ENCODE measurements at regions not wholly inside any gene's neighbourhood (a gene's known extent, or its start where the extent isn't known, plus 50 kb on each side); places are given as distances from the start of the nearest gene placed in this dataset.

DNA sequence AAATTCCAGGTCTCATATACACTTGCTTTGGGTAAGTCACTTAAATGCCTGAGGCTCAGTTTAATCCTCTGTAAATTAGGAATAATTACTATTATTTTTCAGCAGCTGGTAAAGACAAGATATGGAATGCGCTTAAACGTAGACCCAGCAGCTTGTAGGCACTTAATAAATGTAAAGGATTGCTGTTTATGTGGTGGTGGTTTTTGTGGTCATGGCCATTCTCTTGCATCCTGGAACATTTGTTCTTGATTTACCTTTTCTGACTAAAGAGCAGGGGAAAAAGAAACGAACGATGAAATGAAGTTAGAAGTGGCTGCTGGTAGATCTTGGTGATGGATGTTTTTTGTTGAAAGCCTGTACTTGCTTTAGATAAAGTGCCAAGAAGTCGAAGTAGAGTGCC is 195.0 kb upstream of the FOXD3 start:
- DNase-seq: no peak

DNA sequence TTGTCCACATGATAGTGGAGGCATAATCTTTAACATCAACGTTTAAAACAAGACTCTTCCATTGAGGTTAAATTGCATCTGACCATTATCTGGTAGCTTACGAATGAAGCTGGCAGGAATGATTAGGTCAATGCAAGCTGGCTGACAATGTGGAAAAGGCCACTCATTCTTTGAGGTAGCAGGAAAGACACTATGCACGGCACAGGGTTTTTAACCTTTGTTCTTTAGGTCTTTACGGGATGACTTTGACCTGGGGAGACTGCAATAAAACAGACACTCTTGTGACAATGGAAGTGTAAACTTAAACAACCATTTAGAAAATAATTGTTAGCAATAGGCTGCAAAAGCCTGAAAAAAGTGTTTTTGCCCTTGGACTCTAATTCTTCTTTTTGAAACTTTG is 193.8 kb upstream of the FOXD3 start:
- DNase-seq: no peak

DNA sequence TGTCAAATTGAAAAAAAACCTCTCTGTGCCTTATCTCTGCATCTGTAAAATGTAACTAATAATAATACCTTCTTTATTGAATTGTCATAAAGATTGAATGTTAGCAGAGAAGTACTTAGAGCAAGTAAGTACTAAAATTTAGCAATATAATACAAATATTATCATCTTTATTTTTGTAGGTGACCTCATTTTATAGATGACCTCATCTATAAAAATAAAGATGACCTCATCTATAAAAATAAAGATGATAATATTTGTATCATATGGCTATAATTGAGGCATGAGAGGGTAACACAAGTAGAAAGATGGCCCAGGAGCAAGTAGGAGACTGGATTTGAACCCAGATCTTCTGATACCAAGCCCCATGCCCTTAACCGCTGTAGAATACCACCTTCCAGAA is 193.2 kb upstream of the FOXD3 start:
- DNase-seq: no peak

DNA sequence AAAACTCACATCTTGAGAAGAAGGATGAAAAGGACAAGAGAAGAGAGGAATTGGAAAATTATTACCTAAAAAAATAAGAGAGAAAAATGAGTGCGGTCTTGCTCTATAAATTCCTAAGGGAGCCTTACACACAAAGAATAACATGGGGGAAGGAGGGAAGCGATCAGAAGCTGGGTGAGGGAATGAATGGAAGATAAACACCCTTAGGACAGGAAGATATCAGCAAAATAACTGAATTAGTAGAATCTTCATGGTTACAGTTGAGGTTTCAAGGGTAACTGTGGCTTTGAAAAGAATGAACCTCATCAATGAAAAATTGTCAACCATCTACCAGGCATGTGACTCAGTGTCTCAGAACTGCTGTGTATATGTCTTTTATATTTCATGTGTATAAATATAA is 192.5 kb upstream of the FOXD3 start:
- no peak for DNase-seq

DNA sequence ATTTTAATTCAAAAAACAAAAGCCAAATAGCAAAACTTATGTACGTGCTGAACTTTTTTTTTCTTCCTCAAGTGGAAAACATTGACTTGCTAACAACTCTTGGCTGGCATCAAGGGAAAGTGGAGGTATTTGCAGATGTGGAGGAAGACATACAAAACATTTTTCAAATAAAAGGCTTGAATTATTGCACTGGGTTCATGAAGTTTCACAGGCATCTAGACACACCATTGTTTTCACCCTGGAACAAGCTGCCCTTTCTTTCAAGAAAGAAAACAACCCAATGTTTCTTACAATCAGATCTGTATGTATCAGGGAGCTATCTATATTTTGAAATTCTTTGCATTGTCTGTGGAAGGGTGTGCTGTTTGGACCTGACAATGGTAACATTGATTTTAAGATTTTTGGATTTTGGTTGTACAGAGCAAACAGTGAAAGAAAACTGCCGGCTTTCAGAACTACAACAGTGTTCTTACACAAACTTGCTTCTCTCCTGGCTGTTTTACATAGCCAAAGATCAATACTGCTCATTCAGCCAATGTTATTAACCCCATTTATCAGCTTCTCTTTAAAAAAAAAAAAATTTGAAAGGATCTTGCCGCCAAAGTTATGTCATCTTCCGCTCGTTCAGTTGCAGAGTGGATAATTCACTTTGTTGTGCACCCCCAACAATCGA is 187.7 kb upstream of the FOXD3 start:
- no peak for DNase-seq

DNA sequence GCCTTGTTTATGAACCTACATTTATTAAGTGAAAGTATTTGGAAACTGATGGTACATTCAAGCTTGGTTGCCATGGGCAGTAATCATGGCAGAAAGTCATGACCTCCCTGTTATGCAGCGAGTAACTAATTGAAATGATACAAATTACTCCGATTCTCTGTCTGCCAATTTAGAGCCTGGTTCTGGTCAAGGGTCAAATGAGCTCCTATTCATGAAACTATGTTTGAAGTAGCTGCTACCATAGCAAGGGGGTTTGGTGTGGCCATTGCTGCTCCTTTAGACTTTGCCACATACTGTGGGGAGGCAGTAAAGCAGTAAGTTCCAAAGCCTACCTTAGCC is 187.2 kb upstream of the FOXD3 start:
- DNase-seq: no peak

DNA sequence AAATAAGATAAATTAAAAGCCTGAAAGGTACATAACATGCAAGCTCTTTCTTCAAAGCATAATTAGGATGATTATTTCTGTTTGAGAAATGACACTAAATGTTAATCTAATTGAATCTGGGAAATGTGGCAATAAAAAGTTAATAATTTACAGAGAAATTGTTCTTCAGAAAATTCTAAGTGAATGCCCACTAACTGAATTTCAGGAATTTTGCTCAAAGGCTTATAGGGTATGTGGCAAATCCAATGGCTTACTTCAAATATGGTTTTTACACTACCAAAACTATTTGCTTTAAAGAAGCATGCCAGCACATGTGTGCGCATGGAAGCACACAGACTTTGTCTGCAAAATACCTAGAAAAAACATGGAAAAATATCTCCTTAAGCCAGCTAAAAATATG is 186.6 kb upstream of the FOXD3 start:
- no peak for DNase-seq

DNA sequence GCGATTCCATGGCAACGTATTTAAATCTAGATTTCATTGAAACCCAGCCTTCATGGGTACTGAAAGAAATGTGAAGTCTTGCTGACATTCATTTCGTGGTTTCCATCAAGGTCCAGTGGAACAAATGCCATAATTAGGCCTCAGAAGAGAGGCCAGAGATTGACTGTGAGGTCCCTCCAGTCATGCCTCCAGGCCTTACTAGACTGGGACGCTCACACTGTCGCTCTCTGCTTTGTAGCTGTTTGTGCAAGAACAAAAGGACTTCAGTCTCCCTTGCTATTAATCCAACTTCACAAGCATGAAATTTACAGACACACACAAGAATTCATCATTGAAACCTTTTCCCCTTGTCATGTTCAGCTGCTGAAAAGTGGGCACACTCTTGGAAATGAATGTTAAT is 180.4 kb upstream of the FOXD3 start:
- no peak for DNase-seq

DNA sequence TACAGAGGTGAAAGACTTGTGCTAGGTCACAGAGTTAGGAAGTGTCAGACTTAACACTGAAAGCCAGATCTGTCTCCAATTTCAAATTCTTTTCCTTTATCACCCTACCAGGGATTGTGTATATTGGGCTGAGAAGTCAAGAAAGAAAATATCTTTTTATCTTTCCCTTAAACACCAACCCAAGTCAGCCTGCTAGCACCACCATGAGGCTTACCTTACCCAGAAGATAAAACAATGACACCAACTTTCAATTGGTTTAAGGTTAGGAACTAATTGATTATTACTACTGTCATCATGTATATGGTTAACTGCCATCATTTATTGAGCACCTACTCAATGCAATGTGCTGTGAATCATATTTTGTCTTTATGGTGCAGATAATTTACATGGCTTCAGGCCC is 178.9 kb upstream of the FOXD3 start:
- DNase-seq: no peak

DNA sequence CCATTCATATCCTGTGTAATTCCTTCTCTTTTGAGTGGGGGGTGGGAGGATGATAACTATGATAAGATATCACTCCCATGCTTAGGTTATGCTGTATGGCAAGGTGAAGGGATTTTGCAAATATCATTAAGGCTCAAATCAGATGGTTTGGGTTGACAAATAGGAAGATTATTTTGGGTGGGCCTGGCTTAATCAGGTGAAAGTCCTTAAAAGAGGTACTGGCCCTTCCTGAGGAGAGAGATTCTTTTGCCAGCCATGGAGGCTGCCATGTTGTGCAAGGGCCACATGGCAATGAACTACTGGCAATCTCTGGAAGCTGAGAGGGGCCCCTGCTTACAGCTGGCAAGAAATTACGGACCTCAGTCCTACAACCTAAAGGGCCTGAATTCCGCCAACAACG is 174.6 kb upstream of the FOXD3 start:
- DNase-seq: no peak

DNA sequence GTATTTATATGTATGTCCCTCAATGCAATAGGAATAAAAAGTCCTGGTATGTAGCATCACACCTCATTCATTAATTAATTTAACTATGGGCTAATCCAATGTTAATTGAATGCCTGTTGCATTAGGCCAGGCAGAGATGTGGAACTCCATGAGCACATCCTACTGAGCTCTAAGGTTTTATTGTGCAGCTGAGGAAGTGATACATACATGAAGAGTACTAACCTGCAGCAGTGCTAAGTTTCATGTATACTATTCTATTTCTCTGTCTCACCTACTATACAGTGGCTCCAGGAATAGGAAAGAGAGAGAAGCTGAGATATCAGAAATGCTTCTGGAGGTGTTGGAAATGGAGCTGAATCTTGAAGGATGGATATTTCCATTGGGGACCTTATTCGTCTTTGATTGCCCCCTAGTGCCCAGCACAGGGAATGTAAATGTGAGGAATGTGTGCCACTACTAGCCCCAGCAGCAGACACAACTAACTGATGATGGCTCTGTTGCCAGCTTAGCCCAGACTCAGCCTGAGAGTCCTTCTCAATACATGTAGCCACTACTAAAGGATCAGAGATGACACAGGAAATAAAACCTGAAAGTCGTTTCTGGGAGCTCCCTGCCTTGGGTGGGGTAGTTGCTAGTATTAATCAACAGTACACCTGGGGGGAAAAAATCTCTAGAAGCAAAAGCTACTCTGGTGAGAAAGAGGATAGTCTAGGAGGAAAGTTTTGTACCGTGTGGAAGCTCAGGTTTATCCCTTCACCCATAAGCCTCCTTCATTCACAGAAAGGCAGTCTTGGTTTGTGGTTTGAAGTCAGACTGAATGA is 173.3 kb upstream of the FOXD3 start:
- peak; percentile 35 to 41 for DNase-seq

DNA sequence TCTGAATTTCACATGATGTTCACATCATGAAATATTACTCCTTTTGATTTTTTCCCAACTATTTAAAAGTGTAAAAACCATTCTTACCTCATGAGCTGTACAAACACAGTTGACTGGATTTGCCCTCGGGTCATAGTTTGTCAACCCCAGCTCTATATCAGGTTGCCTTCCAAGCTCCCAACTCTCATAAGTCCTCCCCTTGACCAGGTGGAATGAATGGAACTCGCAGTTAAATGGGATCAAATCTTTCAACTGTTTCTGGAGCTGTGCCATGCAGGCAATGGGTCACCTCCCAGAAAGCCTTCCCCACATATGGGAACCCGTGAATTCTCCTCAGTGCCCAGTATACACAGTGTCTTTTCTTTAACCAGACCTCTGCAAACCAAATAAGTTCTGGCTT is 169.8 kb upstream of the FOXD3 start:
- no peak for DNase-seq

DNA sequence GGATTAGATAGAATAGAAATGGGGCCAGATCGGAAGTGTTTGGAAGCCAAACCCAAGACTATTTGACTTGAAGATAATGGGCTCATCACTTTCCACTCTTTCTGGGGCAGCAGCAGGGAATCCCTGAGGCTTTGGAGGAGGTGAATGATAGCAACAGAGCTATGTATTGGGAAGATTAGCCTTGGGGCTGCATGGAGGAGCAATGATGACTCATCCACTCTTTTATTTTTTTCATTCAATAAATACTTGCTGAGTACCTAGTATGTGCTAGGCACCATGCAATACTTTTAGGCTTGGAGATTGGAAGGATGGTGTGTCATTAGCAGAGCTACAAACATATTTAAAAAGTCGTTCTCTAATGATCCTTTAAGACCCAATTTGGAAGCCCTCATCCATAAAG is 166.9 kb upstream of the FOXD3 start:
- DNase-seq: no peak

DNA sequence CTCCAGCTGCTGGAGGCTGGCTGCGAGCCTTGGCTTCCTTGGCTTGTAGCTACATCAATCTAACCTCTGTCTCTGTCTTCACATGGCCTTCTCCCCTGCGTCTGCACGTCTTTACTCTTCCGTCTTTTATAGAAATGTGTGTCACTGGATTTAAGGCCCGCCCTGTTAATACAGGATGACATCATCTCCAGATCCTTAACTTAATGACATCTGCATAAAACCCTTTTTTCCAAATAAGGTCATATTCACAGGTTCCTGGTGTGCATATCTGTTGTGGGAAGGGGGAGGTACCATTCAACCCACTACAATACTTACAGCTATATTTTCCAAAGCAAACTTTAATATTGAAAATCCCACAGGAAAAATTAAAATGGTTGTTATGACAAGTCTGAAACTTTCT is 165.3 kb upstream of the FOXD3 start:
- no peak for DNase-seq

DNA sequence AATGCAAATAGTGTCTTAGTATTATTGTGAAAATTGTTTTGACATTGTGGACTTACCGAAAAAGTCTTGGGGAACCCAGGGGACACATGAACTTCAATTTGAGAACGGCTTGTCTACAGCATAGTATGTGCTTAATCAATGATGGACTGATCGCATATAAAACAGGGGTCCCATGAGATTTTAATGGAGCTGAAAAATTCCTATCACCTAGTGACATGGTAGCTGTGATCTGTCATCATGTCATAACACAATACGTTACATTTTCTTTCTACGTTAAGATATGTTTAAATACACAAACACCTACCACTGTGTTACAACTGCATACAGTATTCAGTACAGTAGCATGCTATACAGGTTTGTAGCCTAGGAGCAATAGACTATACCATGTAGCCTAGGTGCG is 153.3 kb upstream of the FOXD3 start:
- no peak for DNase-seq

DNA sequence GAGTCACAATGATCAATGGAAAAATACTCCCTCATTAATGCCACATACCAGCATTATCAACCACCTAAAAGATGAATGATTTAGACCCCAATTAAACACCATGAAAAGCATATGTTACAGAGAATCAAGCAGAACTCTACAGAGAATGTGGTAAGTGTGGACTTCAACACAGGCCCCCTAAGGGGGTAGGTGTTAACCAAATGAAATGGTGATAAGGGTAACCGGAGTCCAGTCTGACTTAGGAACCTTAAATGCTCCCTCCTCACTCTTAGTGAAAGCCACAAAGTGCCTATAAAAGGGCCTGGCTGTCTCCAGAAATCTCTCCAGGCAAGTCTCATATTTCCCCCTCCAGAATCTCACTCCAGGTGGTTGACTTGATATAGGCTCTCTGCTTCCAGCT is 149.2 kb upstream of the FOXD3 start:
- no peak for DNase-seq

DNA sequence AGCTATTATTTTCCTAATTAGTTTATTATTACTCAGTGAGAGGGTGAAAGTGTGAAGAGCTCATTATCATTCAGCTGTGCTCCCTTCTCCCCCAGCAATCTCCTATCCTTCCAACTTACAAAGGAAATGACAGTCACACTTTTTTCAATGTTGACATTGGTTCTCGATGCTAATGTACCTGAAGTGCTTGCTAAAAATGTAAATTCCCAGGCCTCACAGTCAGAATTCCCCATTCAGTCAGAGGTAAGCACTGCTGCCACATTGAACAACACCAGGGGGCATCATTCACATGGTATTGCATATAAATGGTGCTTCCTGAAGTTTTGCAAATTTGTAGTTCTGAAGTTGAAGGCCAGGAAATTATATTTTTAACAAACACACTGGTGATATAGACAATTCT is 132.7 kb upstream of the FOXD3 start:
- no peak for DNase-seq

DNA sequence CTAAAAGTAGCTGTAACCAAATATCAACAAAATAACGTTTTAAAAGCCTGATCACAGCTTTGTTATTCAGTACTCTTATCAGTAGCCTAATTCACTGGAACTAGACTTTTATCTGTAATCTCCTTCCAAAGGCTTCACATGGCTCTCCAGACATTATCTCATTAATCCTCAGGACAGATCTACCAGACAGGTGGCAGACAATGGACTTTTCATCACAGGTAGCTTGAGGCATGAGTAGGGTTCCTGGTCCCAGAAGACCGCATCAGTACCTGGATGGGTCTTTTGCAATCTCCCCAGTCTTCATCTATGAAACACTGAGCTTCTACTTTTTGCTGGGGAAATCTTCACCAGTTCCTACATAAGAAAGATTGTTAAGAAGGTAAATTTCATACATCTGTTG is 132.2 kb upstream of the FOXD3 start:
- no peak for DNase-seq

DNA sequence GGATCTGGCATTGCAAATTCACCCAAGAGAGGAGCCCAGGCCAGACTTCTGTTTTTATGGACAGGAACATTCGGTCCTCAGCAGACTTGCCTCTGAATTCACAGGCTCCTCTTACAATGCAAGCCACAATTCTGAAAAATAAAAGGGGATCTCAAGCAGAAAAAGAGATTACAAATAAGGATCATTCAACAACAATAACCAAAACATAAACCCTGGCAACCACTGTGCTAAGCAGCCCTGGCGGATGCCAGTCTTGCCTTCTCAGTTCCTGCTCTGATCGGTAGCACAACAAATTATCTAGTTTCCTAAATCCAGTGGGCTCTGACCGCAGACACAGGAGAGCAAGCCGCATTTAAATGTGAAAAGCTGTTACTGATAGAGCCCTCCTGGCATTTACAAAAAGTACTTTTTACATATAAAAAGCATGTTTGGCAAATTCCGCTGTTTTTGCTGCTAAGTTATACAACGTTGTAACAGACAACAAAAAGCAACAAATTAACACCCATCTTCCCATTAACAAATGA is 123.4 kb upstream of the FOXD3 start:
- no peak for DNase-seq

DNA sequence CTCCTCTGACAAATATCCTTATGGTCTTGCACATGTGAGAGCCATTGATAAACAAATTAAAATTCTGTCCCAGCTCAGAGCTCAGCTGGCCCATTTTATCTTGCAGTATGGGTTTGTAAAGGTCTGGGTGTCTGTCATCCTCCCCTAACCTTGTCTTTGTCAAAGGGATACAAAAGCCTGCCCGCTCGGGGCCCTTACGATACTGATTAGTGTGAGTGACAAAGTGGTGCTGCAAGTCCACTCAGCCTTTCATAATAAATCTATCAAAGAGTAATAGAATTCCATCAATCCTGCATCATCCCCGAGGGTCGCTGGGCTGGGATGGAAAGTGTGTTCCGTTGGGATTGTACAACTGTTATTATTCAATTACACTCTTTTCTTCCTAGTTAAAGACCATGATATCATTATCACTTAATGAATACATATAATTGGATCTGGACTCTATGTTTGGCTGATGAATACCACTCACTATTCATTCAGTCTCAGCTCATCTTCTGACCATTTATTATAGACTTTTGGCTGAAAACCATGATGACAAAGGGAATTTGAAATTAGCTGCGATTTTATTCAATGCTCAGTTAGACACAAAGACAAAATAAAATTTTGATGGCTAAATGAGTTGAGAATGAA is 122.5 kb upstream of the FOXD3 start:
- no peak for DNase-seq

DNA sequence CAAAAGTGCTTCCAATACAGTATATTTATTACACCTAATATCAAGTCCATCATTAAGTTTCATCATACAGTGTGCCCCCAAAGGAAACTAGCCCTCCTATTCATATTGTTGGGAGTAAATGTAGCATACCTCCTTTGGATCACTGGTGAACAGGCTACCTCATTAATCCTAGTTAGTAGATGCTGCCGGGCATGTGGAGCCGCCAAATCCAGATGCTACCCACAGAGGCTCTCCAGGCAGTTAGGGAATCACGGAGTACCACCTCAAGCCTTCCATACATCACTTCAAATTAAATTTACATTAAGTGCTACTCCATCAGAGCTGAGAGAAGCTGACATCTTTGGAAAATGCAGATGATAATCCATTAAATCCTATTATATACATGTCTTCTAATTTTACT is 121.7 kb upstream of the FOXD3 start:
- DNase-seq: no peak

DNA sequence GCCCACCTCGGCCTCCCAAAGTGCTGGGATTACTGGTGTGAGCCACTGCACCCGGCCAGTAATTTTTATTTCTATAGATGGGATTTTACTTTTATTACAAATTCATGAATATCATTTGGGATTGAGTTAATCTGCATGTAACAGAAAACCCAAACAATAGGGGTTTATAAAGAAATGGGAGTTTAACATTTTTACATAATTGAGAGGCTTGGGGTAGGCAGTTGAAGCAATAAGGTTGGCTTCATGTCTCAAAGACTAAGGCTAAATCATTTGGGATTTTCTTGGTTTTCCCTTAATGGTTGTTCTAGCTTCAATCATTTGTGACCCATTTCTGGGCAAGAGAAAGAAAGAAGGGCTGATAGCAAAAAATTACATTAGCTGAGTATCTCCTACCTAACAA is 118.7 kb upstream of the FOXD3 start:
- DNase-seq: no peak

DNA sequence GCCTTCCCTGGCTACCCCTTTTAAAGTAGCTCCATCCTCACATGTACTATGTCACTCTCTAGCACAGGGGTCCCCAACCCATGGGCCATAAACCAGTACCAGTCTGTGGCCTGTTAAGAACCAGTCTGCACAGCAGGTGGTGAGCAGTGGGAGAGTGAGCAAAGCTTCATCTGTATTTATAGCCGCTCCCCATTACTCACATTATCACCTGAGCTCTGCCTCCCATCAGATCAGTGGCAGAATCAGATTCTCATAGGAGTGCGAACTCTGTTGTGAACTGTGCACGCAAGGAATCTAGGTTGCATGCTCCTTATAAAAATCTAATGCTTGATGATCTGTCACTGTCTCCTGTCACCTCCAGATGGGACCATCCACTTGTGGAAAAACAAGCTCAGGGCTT is 116.6 kb upstream of the FOXD3 start:
- DNase-seq: no peak

DNA sequence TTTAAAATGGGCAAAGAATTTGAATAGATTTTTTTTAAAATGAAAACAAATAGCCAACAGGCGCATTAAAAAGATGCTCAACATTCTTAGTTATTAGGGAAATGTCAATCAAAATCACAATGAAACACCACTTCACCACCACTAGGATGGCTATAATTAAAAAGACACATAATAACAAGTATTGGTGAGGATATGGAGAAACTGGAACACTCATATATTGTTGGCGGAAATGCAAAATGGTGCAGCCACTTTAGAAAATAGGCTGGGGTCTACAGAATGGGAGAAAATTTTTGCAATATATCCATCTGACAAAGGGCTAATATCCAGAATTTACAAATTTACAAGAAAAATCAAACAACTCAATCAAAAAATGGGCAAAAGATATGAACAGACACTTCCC is 107.8 kb upstream of the FOXD3 start:
- DNase-seq: no peak
